ENCODE measurements at regions not wholly inside any gene's neighbourhood (a gene's known extent, or its start where the extent isn't known, plus 50 kb on each side); places are given as distances from the start of the nearest gene placed in this dataset.

GRCh38 chr3:197445896-197446699 lies 109.7 kb downstream of the BDH1 start:
- intact Hi-C loops (cut with micrococcal nuclease): no loop called here
- ChIA-PET POLR2A (no interaction called here), CTCF (interaction anchor here (1.6 kb wide), 1 partner anchor 190 kb away, joined by 3 read pairs; no protein-coding TSS in a partner anchor)
- Mint-ChIP-seq H3K9me3 (no peaks in the 10 kb centered on the region), H3K36me3 (no peaks in the 10 kb centered on the region), H3K27me3 (peaks cover 14% of the 10 kb centered on the region), H3K4me3 (no peak overlapping the region), H3K4me1 (ENCODE audit: low read depth) (no peaks in the 10 kb centered on the region), H3K27ac (no peak overlapping the region)
- DNase-seq: no peak

- Mint-ChIP-seq H3K36me3 (no peaks in the 10 kb centered on the region), H3K27ac (no peak overlapping the region), H3K9me3 (no peaks in the 10 kb centered on the region), H3K4me3 (no peak overlapping the region), H3K4me1 (ENCODE audit: low read depth) (no peaks in the 10 kb centered on the region), H3K27me3 (peaks cover 14% of the 10 kb centered on the region)
- POLR2A ChIA-PET: no interaction called here
- CTCF ChIA-PET: no interaction called here
- no peak for DNase-seq
- intact Hi-C loops (cut with micrococcal nuclease): no loop called here
Observed at GRCh38 chr3:197444793-197445379, 110.9 kb downstream of the BDH1 start.

- no peak for DNase-seq
- POLR2A ChIA-PET: no interaction called here
- no peaks in the 10 kb centered on the region for H3K9me3 Mint-ChIP-seq
- H3K27me3 Mint-ChIP-seq: peaks cover 23% of the 10 kb centered on the region
- CTCF ChIA-PET: no interaction called here
- intact Hi-C loops (cut with micrococcal nuclease): no loop called here
- no peak overlapping the region for H3K27ac Mint-ChIP-seq
- H3K4me1 Mint-ChIP-seq (ENCODE audit: low read depth): no peaks in the 10 kb centered on the region
- no peaks in the 10 kb centered on the region for H3K36me3 Mint-ChIP-seq
- H3K4me3 Mint-ChIP-seq: no peak overlapping the region
Observed at GRCh38 chr3:197443506-197443905, 112.3 kb downstream of the BDH1 start.

- Mint-ChIP-seq H3K4me3 (no peak overlapping the region), H3K36me3 (no peaks in the 10 kb centered on the region), H3K9me3 (no peaks in the 10 kb centered on the region), H3K27me3 (peaks cover 22% of the 10 kb centered on the region), H3K27ac (no peak overlapping the region), H3K4me1 (ENCODE audit: low read depth) (no peaks in the 10 kb centered on the region)
- ChIA-PET POLR2A (no interaction called here), CTCF (no interaction called here)
- intact Hi-C loops (cut with micrococcal nuclease): no loop called here
- no peak for DNase-seq
Observed at GRCh38 chr3:197440717-197441303, 115.0 kb downstream of the BDH1 start.

GRCh38 chr3:197438906-197439305 lies 116.9 kb downstream of the BDH1 start:
- no peaks in the 10 kb centered on the region for H3K9me3 Mint-ChIP-seq
- ChIA-PET CTCF (no interaction called here), POLR2A (no interaction called here)
- no peaks in the 10 kb centered on the region for H3K36me3 Mint-ChIP-seq
- H3K4me3 Mint-ChIP-seq: no peak overlapping the region
- no peak overlapping the region for H3K27ac Mint-ChIP-seq
- intact Hi-C loops (cut with micrococcal nuclease): no loop called here
- DNase-seq: no peak
- H3K27me3 Mint-ChIP-seq: peaks cover 18% of the 10 kb centered on the region
- no peaks in the 10 kb centered on the region for H3K4me1 Mint-ChIP-seq (ENCODE audit: low read depth)

- Mint-ChIP-seq H3K36me3 (no peaks in the 10 kb centered on the region), H3K9me3 (no peaks in the 10 kb centered on the region), H3K4me3 (no peak overlapping the region), H3K27ac (no peak overlapping the region), H3K4me1 (ENCODE audit: low read depth) (peaks cover 3% of the 10 kb centered on the region), H3K27me3 (peaks cover 24% of the 10 kb centered on the region)
- intact Hi-C loops (cut with micrococcal nuclease): no loop called here
- ChIA-PET CTCF (no interaction called here), POLR2A (no interaction called here)
- no peak for DNase-seq
Observed at GRCh38 chr3:197435426-197435825, 120.3 kb downstream of the BDH1 start.

GRCh38 chr3:197434830-197435229 lies 120.9 kb downstream of the BDH1 start:
- DNase-seq: no peak
- Mint-ChIP-seq H3K9me3 (no peaks in the 10 kb centered on the region), H3K36me3 (no peaks in the 10 kb centered on the region), H3K27ac (no peak overlapping the region), H3K4me3 (no peak overlapping the region), H3K27me3 (peaks cover 25% of the 10 kb centered on the region), H3K4me1 (ENCODE audit: low read depth) (peaks cover 3% of the 10 kb centered on the region)
- POLR2A ChIA-PET: no interaction called here
- intact Hi-C loops (cut with micrococcal nuclease): no loop called here
- CTCF ChIA-PET: no interaction called here

- CTCF ChIA-PET: no interaction called here
- peaks cover 17% of the 10 kb centered on the region for H3K4me1 Mint-ChIP-seq (ENCODE audit: low read depth)
- peaks cover 19% of the 10 kb centered on the region for H3K27me3 Mint-ChIP-seq
- POLR2A ChIA-PET: no interaction called here
- no peaks in the 10 kb centered on the region for H3K36me3 Mint-ChIP-seq
- no peak for DNase-seq
- no peaks in the 10 kb centered on the region for H3K9me3 Mint-ChIP-seq
- H3K27ac Mint-ChIP-seq: no peak overlapping the region
- intact Hi-C loops (cut with micrococcal nuclease): no loop called here
- H3K4me3 Mint-ChIP-seq: no peak overlapping the region
Observed at GRCh38 chr3:197432384-197433127, 123.2 kb downstream of the BDH1 start.

GRCh38 chr3:197431346-197431910 lies 124.3 kb downstream of the BDH1 start:
- CTCF ChIA-PET: no interaction called here

GRCh38 chr3:197430934-197431333 lies 124.8 kb downstream of the BDH1 start:
- Mint-ChIP-seq H3K4me3 (no peak overlapping the region), H3K27me3 (peaks cover 19% of the 10 kb centered on the region), H3K36me3 (no peaks in the 10 kb centered on the region), H3K4me1 (ENCODE audit: low read depth) (peaks cover 17% of the 10 kb centered on the region), H3K27ac (no peak overlapping the region), H3K9me3 (no peaks in the 10 kb centered on the region)
- no peak for DNase-seq
- ChIA-PET CTCF (no interaction called here), POLR2A (no interaction called here)
- intact Hi-C loops (cut with micrococcal nuclease): no loop called here

More at GRCh38 chr3:197431346-197431910, 124.3 kb downstream of the BDH1 start:
- Mint-ChIP-seq H3K9me3 (no peaks in the 10 kb centered on the region), H3K4me1 (ENCODE audit: low read depth) (peaks cover 17% of the 10 kb centered on the region), H3K4me3 (no peak overlapping the region), H3K27ac (no peak overlapping the region), H3K27me3 (peaks cover 19% of the 10 kb centered on the region), H3K36me3 (no peaks in the 10 kb centered on the region)
- intact Hi-C loops (cut with micrococcal nuclease): no loop called here
- DNase-seq: no peak
- POLR2A ChIA-PET: no interaction called here

- Mint-ChIP-seq H3K4me1 (ENCODE audit: low read depth) (peaks cover 17% of the 10 kb centered on the region), H3K4me3 (no peak overlapping the region), H3K27me3 (peaks cover 19% of the 10 kb centered on the region), H3K9me3 (no peaks in the 10 kb centered on the region), H3K36me3 (no peaks in the 10 kb centered on the region), H3K27ac (no peak overlapping the region)
- POLR2A ChIA-PET: no interaction called here
- intact Hi-C loops (cut with micrococcal nuclease): no loop called here
- CTCF ChIA-PET: no interaction called here
- DNase-seq: no peak
Observed at GRCh38 chr3:197430502-197430901, 125.3 kb downstream of the BDH1 start.

GRCh38 chr3:197428952-197429351 lies 126.8 kb downstream of the BDH1 start:
- DNase-seq: no peak
- Mint-ChIP-seq H3K4me1 (ENCODE audit: low read depth) (peaks cover 17% of the 10 kb centered on the region), H3K27me3 (peaks cover 20% of the 10 kb centered on the region), H3K36me3 (no peaks in the 10 kb centered on the region), H3K4me3 (no peak overlapping the region), H3K27ac (no peak overlapping the region), H3K9me3 (no peaks in the 10 kb centered on the region)
- ChIA-PET CTCF (interaction anchor here (0.5 to 1.0 kb wide), 3 partner anchors 25 to 1391 kb away, joined by 3 to 4 read pairs (median 3); no protein-coding TSS in a partner anchor), POLR2A (interaction anchor here (1.7 kb wide), 1 partner anchor 11 kb away, joined by 5 read pairs; no protein-coding TSS in a partner anchor)
- intact Hi-C loops (cut with micrococcal nuclease): no loop called here
